ACC112 (cell line): ENCODE measurements at regions not wholly inside any gene's neighbourhood (a gene's known extent, or its start where the extent isn't known, plus 50 kb on each side); places are given as distances from the start of the nearest gene placed in this dataset.
"Not testable (repeated sequence)": the region's sequence is repeated elsewhere in the genome, so short reads cannot be mapped to it uniquely, and the experiment has no call there.

Source experiments
- H2AFZ ChIP-seq: fragments of 200-600 bp; sonication (generic); one replicate; pipeline ENCODE4 v1.6.0; 2017; ENCODE audit warnings: antibody characterized with exemption, low read length; ENCODE audit not compliant: unreplicated experiment
- H3K27ac ChIP-seq: fragments of 200-600 bp; sonication (generic); 2 replicates; pipeline ENCODE4 v1.5.1; 2014; ENCODE audit warnings: low read depth, mild to moderate bottlenecking, antibody characterized with exemption, low read length, moderate library complexity
- H3K27me3 ChIP-seq: fragments of 200-600 bp; sonication (generic); 2 replicates; pipeline ENCODE4 v1.6.1; 2014; ENCODE audit warnings: mild to moderate bottlenecking, antibody characterized with exemption, low read length, moderate library complexity, mixed read lengths; ENCODE audit not compliant: insufficient read depth
- H3K36me3 ChIP-seq: fragments of 200-600 bp; sonication (generic); 2 replicates; pipeline ENCODE4 v1.6.1; 2016; ENCODE audit warnings: mild to moderate bottlenecking, antibody characterized with exemption, low read length, moderate library complexity, mixed read lengths; ENCODE audit not compliant: insufficient read depth
- H3K4me1 ChIP-seq: fragments of 200-600 bp; sonication (generic); one replicate; pipeline ENCODE4 v1.6.1; 2016; ENCODE audit warnings: low read length, mixed read lengths; ENCODE audit not compliant: insufficient read depth, unreplicated experiment, control insufficient read depth
- H3K4me3 ChIP-seq: fragments of 200-600 bp; sonication (generic); 2 replicates; pipeline ENCODE4 v1.5.1; 2014; ENCODE audit warnings: mild to moderate bottlenecking, low read depth, low read length
- H3K79me2 ChIP-seq: fragments of 200-600 bp; sonication (generic); one replicate; pipeline ENCODE4 v1.6.0; 2016; ENCODE audit warnings: low read length; ENCODE audit not compliant: control insufficient read depth, unreplicated experiment, insufficient read depth

GRCh38 chr9:106104887-106105286 lies 410.5 kb downstream of the TMEM38B start:
- H3K27me3 ChIP-seq, result no peaks in the 10 kb centered on the region
- no peaks in the 10 kb centered on the region for H3K4me1 ChIP-seq
- no peaks in the 10 kb centered on the region for H3K36me3 ChIP-seq
- no peaks in the 10 kb centered on the region for H3K79me2 ChIP-seq
- H2AFZ ChIP-seq, result no peak overlapping the region
- no peak overlapping the region for H3K27ac ChIP-seq
- no peak overlapping the region for H3K4me3 ChIP-seq

- no peaks in the 10 kb centered on the region for H3K27me3 ChIP-seq
- no peaks in the 10 kb centered on the region for H3K36me3 ChIP-seq
- H3K4me3 ChIP-seq, result no peak overlapping the region
- H2AFZ ChIP-seq, result no peak overlapping the region
- H3K27ac ChIP-seq, result no peak overlapping the region
- no peaks in the 10 kb centered on the region for H3K79me2 ChIP-seq
- no peaks in the 10 kb centered on the region for H3K4me1 ChIP-seq
These were observed 412.1 kb downstream of the TMEM38B start for GRCh38 chr9:106106396-106106795.

- no peaks in the 10 kb centered on the region for H3K79me2 ChIP-seq
- no peaks in the 10 kb centered on the region for H3K36me3 ChIP-seq
- no peak overlapping the region for H3K4me3 ChIP-seq
- H3K4me1 ChIP-seq, result no peaks in the 10 kb centered on the region
- no peak overlapping the region for H2AFZ ChIP-seq
- H3K27me3 ChIP-seq, result no peaks in the 10 kb centered on the region
- H3K27ac ChIP-seq, result no peak overlapping the region
These were observed 413.4 kb downstream of the TMEM38B start for GRCh38 chr9:106107716-106108115.

GRCh38 chr9:106109706-106110105 lies 415.4 kb downstream of the TMEM38B start:
- not testable (repeated sequence) for H3K27ac ChIP-seq, H3K4me1 ChIP-seq, H3K79me2 ChIP-seq, H3K36me3 ChIP-seq, H3K4me3 ChIP-seq, H3K27me3 ChIP-seq, H2AFZ ChIP-seq

- H3K27me3 ChIP-seq, result no peaks in the 10 kb centered on the region
- H3K79me2 ChIP-seq, result no peaks in the 10 kb centered on the region
- H3K36me3 ChIP-seq, result no peaks in the 10 kb centered on the region
- H2AFZ ChIP-seq, result no peak overlapping the region
- no peaks in the 10 kb centered on the region for H3K4me1 ChIP-seq
- no peak overlapping the region for H3K27ac ChIP-seq
- H3K4me3 ChIP-seq, result no peak overlapping the region
These were observed 416.1 kb downstream of the TMEM38B start for GRCh38 chr9:106110483-106110882.

GRCh38 chr9:106111039-106111730 lies 416.8 kb downstream of the TMEM38B start:
- Histone ChIP-seq H3K4me3 (no peak overlapping the region), H3K27ac (no peak overlapping the region), H3K27me3 (no peaks in the 10 kb centered on the region), H3K36me3 (no peaks in the 10 kb centered on the region), H3K4me1 (no peaks in the 10 kb centered on the region), H3K79me2 (no peaks in the 10 kb centered on the region), H2AFZ (no peak overlapping the region)

- H3K4me1 ChIP-seq, result no peaks in the 10 kb centered on the region
- H3K79me2 ChIP-seq, result no peaks in the 10 kb centered on the region
- H3K27me3 ChIP-seq, result no peaks in the 10 kb centered on the region
- H2AFZ ChIP-seq, result no peak overlapping the region
- no peaks in the 10 kb centered on the region for H3K36me3 ChIP-seq
- H3K27ac ChIP-seq, result no peak overlapping the region
- no peak overlapping the region for H3K4me3 ChIP-seq
These were observed 418.6 kb downstream of the TMEM38B start for GRCh38 chr9:106112935-106113334.

- no peaks in the 10 kb centered on the region for H3K4me1 ChIP-seq
- H3K79me2 ChIP-seq, result no peaks in the 10 kb centered on the region
- no peak overlapping the region for H3K4me3 ChIP-seq
- no peak overlapping the region for H3K27ac ChIP-seq
- H3K27me3 ChIP-seq, result no peaks in the 10 kb centered on the region
- no peaks in the 10 kb centered on the region for H3K36me3 ChIP-seq
- no peak overlapping the region for H2AFZ ChIP-seq
These were observed 424.8 kb downstream of the TMEM38B start for GRCh38 chr9:106119176-106119575.

- H3K27ac ChIP-seq, result no peak overlapping the region
- H3K4me3 ChIP-seq, result no peak overlapping the region
- no peak overlapping the region for H2AFZ ChIP-seq
- H3K4me1 ChIP-seq, result no peaks in the 10 kb centered on the region
- H3K79me2 ChIP-seq, result no peaks in the 10 kb centered on the region
- H3K36me3 ChIP-seq, result no peaks in the 10 kb centered on the region
- no peaks in the 10 kb centered on the region for H3K27me3 ChIP-seq
These were observed 425.7 kb downstream of the TMEM38B start for GRCh38 chr9:106120071-106120470.

GRCh38 chr9:106127776-106128175 lies 433.4 kb downstream of the TMEM38B start:
- Histone ChIP-seq H3K27me3 (no peaks in the 10 kb centered on the region), H2AFZ (no peak overlapping the region), H3K36me3 (no peaks in the 10 kb centered on the region), H3K4me3 (no peak overlapping the region), H3K4me1 (no peaks in the 10 kb centered on the region), H3K79me2 (no peaks in the 10 kb centered on the region), H3K27ac (no peak overlapping the region)

GRCh38 chr9:106130374-106130773 lies 436.0 kb downstream of the TMEM38B start:
- Histone ChIP-seq H3K4me1 (no peaks in the 10 kb centered on the region), H3K27me3 (no peaks in the 10 kb centered on the region), H2AFZ (no peak overlapping the region), H3K4me3 (no peak overlapping the region), H3K36me3 (no peaks in the 10 kb centered on the region), H3K79me2 (no peaks in the 10 kb centered on the region), H3K27ac (no peak overlapping the region)
